CD4-positive, alpha-beta memory T cell (primary cell): ENCODE measurements at regions not wholly inside any gene's neighbourhood (a gene's known extent, or its start where the extent isn't known, plus 50 kb on each side); places are given as distances from the start of the nearest gene placed in this dataset.
A peak's percentile ranks its signal among the peaks of the same experiment; 100 is the strongest.

Experiments used
- CTCF ChIA-PET: fragments of 350-600 bp; sonication (Branson Sonifier 250); formaldehyde crosslinking; loops from one replicate; lab custom pipeline; 2021; ENCODE audit warnings: inconsistent platforms; ENCODE audit not compliant: partially characterized antibody; lab: Charles Lee
- POLR2A ChIA-PET: fragments of 350-600 bp; sonication (Branson Sonifier 250); formaldehyde crosslinking; loops from one replicate; lab custom pipeline; 2021; ENCODE audit not compliant: partially characterized antibody; lab: Charles Lee
- DNase-seq, 5 donors: peaks; one replicate each; pipeline versions ENCODE4 v3.0.0 to v3.0.0-alpha.2; 2020 to 2022; ENCODE audit warnings: mixed read lengths in 1 of 5
- H3K27ac ChIP-seq: one replicate; pipeline ENCODE4 v1.7.0; 2013; ENCODE audit warnings: low read depth, low read length
- H3K27me3 ChIP-seq: 2 replicates; pipeline ENCODE4 v1.7.0; 2013; ENCODE audit warnings: mild to moderate bottlenecking, low read length, moderate library complexity; ENCODE audit not compliant: insufficient read depth
- H3K36me3 ChIP-seq: 2 replicates; pipeline ENCODE4 v1.7.0; 2013; ENCODE audit warnings: mild to moderate bottlenecking, low read length, moderate library complexity; ENCODE audit not compliant: insufficient read depth
- H3K4me1 ChIP-seq: 2 replicates; pipeline ENCODE4 v1.7.0; 2013; ENCODE audit warnings: mild to moderate bottlenecking, low read length, moderate library complexity; ENCODE audit not compliant: insufficient read depth
- H3K4me3 ChIP-seq, 2 donors: one replicate each; pipeline ENCODE4 v1.7.0; 2013; ENCODE audit warnings: low read length in 2 of 2, mild to moderate bottlenecking in 1 of 2
- H3K9me3 ChIP-seq, 2 donors: one replicate each; pipeline ENCODE4 v1.7.0; 2013; ENCODE audit warnings: low read length in 2 of 2, control low read depth in 1 of 2; ENCODE audit not compliant: control insufficient read depth in 1 of 2
- H3K27ac Mint-ChIP-seq, 7 donors: one replicate each; pipeline ENCODE4 v1.8.0; 2020 to 2021; ENCODE audit warnings: mixed read lengths in 7 of 7, mild to moderate bottlenecking in 6 of 7, inconsistent platforms in 3 of 7, moderate library complexity in 3 of 7
- H3K27me3 Mint-ChIP-seq, 2 donors: one replicate each; pipeline ENCODE4 v1.8.0; 2020 to 2021; ENCODE audit warnings: mixed read lengths in 2 of 2
- H3K36me3 Mint-ChIP-seq, 2 donors: one replicate each; pipeline ENCODE4 v1.8.0; 2020 to 2021; ENCODE audit warnings: mixed read lengths in 2 of 2, inconsistent platforms in 1 of 2, mild to moderate bottlenecking in 1 of 2
- H3K4me1 Mint-ChIP-seq, 4 donors: one replicate each; pipeline ENCODE4 v1.8.0; 2020 to 2021; ENCODE audit warnings: mixed read lengths in 4 of 4, mild to moderate bottlenecking in 1 of 4
- H3K4me3 Mint-ChIP-seq, 8 donors: one replicate each; pipeline ENCODE4 v1.8.0; 2020 to 2021; ENCODE audit warnings: mixed read lengths in 8 of 8, mild to moderate bottlenecking in 7 of 8, moderate library complexity in 6 of 8, inconsistent platforms in 3 of 8
- H3K9me3 Mint-ChIP-seq, 8 donors: one replicate each; pipeline ENCODE4 v1.8.0; 2020 to 2021; ENCODE audit warnings: mixed read lengths in 8 of 8, mild to moderate bottlenecking in 5 of 8, inconsistent platforms in 3 of 8, moderate library complexity in 1 of 8
- intact Hi-C: fragments of 100-400 bp; cut with micrococcal nuclease; formaldehyde crosslinking; loops from one replicate; pipeline ENCODE4 v1.15.1; 2023

- DNase-seq: no peak
- Histone ChIP-seq H3K27me3 (no peaks in the 10 kb centered on the region), H3K27ac (no peak overlapping the region), H3K4me1 (no peaks in the 10 kb centered on the region), H3K36me3 (no peaks in the 10 kb centered on the region), H3K4me3 (no peak overlapping the region), H3K9me3 (peaks cover 0 to 5% of the 10 kb centered on the region in 2 donors)
- Mint-ChIP-seq H3K4me1 (no peaks in the 10 kb centered on the region), H3K9me3 (peaks cover 4 to 24% (median 15%) of the 10 kb centered on the region in 8 donors), H3K27me3 (peaks cover 27 to 34% of the 10 kb centered on the region in 2 donors), H3K4me3 (no peak overlapping the region), H3K27ac (no peak overlapping the region), H3K36me3 (peaks cover 0 to 2% of the 10 kb centered on the region in 2 donors)
- ChIA-PET POLR2A (no interaction called here), CTCF (no interaction called here)
- intact Hi-C loops: no loop called here
Observed at GRCh38 chr1:167145965-167146364, 52.1 kb downstream of the STYXL2 start.

- no peaks in the 10 kb centered on the region for H3K4me1 ChIP-seq
- H3K27ac ChIP-seq: no peak overlapping the region
- no peak overlapping the region for H3K4me3 Mint-ChIP-seq
- no peaks in the 10 kb centered on the region for H3K36me3 ChIP-seq
- H3K9me3 Mint-ChIP-seq: peaks cover 4 to 24% (median 15%) of the 10 kb centered on the region in 8 donors
- H3K27me3 Mint-ChIP-seq: peaks cover 33 to 38% of the 10 kb centered on the region in 2 donors
- DNase-seq: no peak
- no peak overlapping the region for H3K4me3 ChIP-seq
- H3K27me3 ChIP-seq: no peaks in the 10 kb centered on the region
- intact Hi-C loops: no loop called here
- peaks cover 0 to 2% of the 10 kb centered on the region in 2 donors for H3K36me3 Mint-ChIP-seq
- no peak overlapping the region for H3K27ac Mint-ChIP-seq
- ChIA-PET CTCF (no interaction called here), POLR2A (no interaction called here)
- no peaks in the 10 kb centered on the region for H3K4me1 Mint-ChIP-seq
- peaks cover 0 to 5% of the 10 kb centered on the region in 2 donors for H3K9me3 ChIP-seq
Observed at GRCh38 chr1:167146903-167147539, 53.1 kb downstream of the STYXL2 start.

- H3K4me1 Mint-ChIP-seq: no peaks in the 10 kb centered on the region
- H3K27ac Mint-ChIP-seq: no peak overlapping the region
- H3K27me3 Mint-ChIP-seq: peaks cover 33 to 38% of the 10 kb centered on the region in 2 donors
- ChIA-PET CTCF (interaction anchor here (1.1 kb wide), 1 partner anchor 89 kb away, joined by 4 read pairs; no protein-coding TSS in a partner anchor), POLR2A (no interaction called here)
- intact Hi-C loops: no loop called here
- Histone ChIP-seq H3K4me3 (no peak overlapping the region), H3K27me3 (no peaks in the 10 kb centered on the region), H3K27ac (no peak overlapping the region), H3K36me3 (no peaks in the 10 kb centered on the region), H3K9me3 (peaks cover 0 to 5% of the 10 kb centered on the region in 2 donors), H3K4me1 (no peaks in the 10 kb centered on the region)
- peaks cover 0 to 2% of the 10 kb centered on the region in 2 donors for H3K36me3 Mint-ChIP-seq
- no peak overlapping the region for H3K4me3 Mint-ChIP-seq
- DNase-seq: no peak
- H3K9me3 Mint-ChIP-seq: peaks cover 4 to 21% (median 13%) of the 10 kb centered on the region in 8 donors
Observed at GRCh38 chr1:167148421-167148820, 54.5 kb downstream of the STYXL2 start.

- intact Hi-C loops: no loop called here
- Histone ChIP-seq H3K4me1 (no peaks in the 10 kb centered on the region), H3K36me3 (no peaks in the 10 kb centered on the region), H3K27ac (no peak overlapping the region), H3K4me3 (no peak overlapping the region), H3K9me3 (peaks cover 0 to 5% of the 10 kb centered on the region in 2 donors), H3K27me3 (no peaks in the 10 kb centered on the region)
- Mint-ChIP-seq H3K27me3 (peaks cover 31 to 32% of the 10 kb centered on the region in 2 donors), H3K27ac (no peak overlapping the region), H3K9me3 (peaks cover 4 to 19% (median 13%) of the 10 kb centered on the region in 8 donors), H3K36me3 (peaks cover 0 to 2% of the 10 kb centered on the region in 2 donors), H3K4me3 (no peak overlapping the region), H3K4me1 (no peaks in the 10 kb centered on the region)
- DNase-seq: no peak
- POLR2A ChIA-PET: interaction anchor here (1.0 kb wide), 1 partner anchor 9 kb away, joined by 3 read pairs; no protein-coding TSS in a partner anchor
- CTCF ChIA-PET: interaction anchor here (0.5 kb wide), 1 partner anchor 327 kb away, joined by 3 read pairs; no protein-coding TSS in a partner anchor
Observed at GRCh38 chr1:167149793-167150491, 56.1 kb downstream of the STYXL2 start.

GRCh38 chr1:167150492-167150833 is 56.6 kb downstream of the STYXL2 start:
- no peaks in the 10 kb centered on the region for H3K36me3 ChIP-seq
- Mint-ChIP-seq H3K4me3 (no peak overlapping the region), H3K36me3 (peaks cover 0 to 2% of the 10 kb centered on the region in 2 donors), H3K27me3 (peaks cover 27 to 31% of the 10 kb centered on the region in 2 donors), H3K4me1 (no peaks in the 10 kb centered on the region), H3K9me3 (peaks cover 4 to 19% (median 13%) of the 10 kb centered on the region in 8 donors), H3K27ac (no peak overlapping the region)
- H3K9me3 ChIP-seq: peaks cover 0 to 5% of the 10 kb centered on the region in 2 donors
- no peak for DNase-seq
- no peak overlapping the region for H3K27ac ChIP-seq
- ChIA-PET CTCF (no interaction called here), POLR2A (no interaction called here)
- intact Hi-C loops: no loop called here
- no peaks in the 10 kb centered on the region for H3K27me3 ChIP-seq
- no peaks in the 10 kb centered on the region for H3K4me1 ChIP-seq
- no peak overlapping the region for H3K4me3 ChIP-seq

GRCh38 chr1:167152192-167152876 is 58.5 kb downstream of the STYXL2 start:
- H3K4me1 Mint-ChIP-seq: no peaks in the 10 kb centered on the region
- H3K9me3 Mint-ChIP-seq: peaks cover 0 to 9% (median 7%) of the 10 kb centered on the region in 8 donors
- intact Hi-C loops: no loop called here
- Histone ChIP-seq H3K4me3 (no peak overlapping the region), H3K27me3 (no peaks in the 10 kb centered on the region), H3K27ac (no peak overlapping the region), H3K9me3 (peaks cover 0 to 4% of the 10 kb centered on the region in 2 donors), H3K36me3 (no peaks in the 10 kb centered on the region), H3K4me1 (no peaks in the 10 kb centered on the region)
- ChIA-PET CTCF (no interaction called here), POLR2A (no interaction called here)
- H3K27ac Mint-ChIP-seq: peak overlapping the region in 1 of 7 donors; percentile 72
- DNase-seq: no peak
- H3K4me3 Mint-ChIP-seq: no peak overlapping the region
- H3K27me3 Mint-ChIP-seq: peaks cover 24% of the 10 kb centered on the region in 2 donors
- H3K36me3 Mint-ChIP-seq: no peaks in the 10 kb centered on the region

- Histone ChIP-seq H3K36me3 (no peaks in the 10 kb centered on the region), H3K9me3 (no peaks in the 10 kb centered on the region), H3K27me3 (no peaks in the 10 kb centered on the region), H3K4me3 (no peak overlapping the region), H3K27ac (no peak overlapping the region), H3K4me1 (no peaks in the 10 kb centered on the region)
- Mint-ChIP-seq H3K27ac (no peak overlapping the region), H3K9me3 (no peaks in the 10 kb centered on the region), H3K27me3 (peaks cover 4 to 12% of the 10 kb centered on the region in 2 donors), H3K4me3 (no peak overlapping the region), H3K36me3 (no peaks in the 10 kb centered on the region), H3K4me1 (no peaks in the 10 kb centered on the region)
- ChIA-PET CTCF (no interaction called here), POLR2A (no interaction called here)
- intact Hi-C loops: no loop called here
- DNase-seq: no peak
Observed at GRCh38 chr1:167156466-167156865, 62.6 kb downstream of the STYXL2 start.
